Testis (tissue), 2 donors: ENCODE measurements at regions not wholly inside any gene's neighbourhood (a gene's known extent, or its start where the extent isn't known, plus 50 kb on each side); places are given as distances from the start of the nearest gene placed in this dataset.

Experiments used
- POLR2A ChIP-seq: fragments of 450-650 bp; IDR thresholded peaks from one replicate; pipeline ENCODE4 v1.6.1; 2017; ENCODE audit warnings: antibody characterized with exemption, mild to moderate bottlenecking, moderate library complexity
- TF ChIP-seq, protein P1 (sequence below), 3 experiments: fragments of 450-650 bp in 2 of 3; fragments of 200-600 bp in 1 of 3; sonication (generic) in 1 of 3; IDR thresholded peaks; one replicate each; pipeline ENCODE4 v1.5.1; 2016 to 2019; ENCODE audit warnings: antibody characterized with exemption in 3 of 3, mild to moderate bottlenecking in 2 of 3, moderate library complexity in 1 of 3

DNA sequence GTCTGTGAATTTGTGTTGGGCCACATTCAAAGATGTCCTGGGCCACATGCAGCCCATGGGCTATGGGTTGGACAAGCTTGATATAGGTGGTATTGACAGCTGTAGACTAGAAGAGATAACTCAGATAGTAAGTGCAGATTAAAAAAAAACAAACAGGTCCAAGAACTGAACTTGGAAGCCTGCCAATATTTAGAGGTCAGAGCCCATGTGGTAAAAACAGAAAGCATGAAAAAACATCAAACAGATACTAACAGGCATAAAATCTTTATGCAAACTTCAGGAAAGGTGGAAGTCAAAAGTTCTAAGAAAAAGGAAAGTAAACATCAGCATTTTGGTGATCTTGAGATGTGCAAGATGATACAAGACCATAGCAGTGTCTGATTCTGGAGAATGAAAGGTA lies 155.1 kb upstream of the NR4A3 start:
- TF ChIP-seq, protein P1, sequence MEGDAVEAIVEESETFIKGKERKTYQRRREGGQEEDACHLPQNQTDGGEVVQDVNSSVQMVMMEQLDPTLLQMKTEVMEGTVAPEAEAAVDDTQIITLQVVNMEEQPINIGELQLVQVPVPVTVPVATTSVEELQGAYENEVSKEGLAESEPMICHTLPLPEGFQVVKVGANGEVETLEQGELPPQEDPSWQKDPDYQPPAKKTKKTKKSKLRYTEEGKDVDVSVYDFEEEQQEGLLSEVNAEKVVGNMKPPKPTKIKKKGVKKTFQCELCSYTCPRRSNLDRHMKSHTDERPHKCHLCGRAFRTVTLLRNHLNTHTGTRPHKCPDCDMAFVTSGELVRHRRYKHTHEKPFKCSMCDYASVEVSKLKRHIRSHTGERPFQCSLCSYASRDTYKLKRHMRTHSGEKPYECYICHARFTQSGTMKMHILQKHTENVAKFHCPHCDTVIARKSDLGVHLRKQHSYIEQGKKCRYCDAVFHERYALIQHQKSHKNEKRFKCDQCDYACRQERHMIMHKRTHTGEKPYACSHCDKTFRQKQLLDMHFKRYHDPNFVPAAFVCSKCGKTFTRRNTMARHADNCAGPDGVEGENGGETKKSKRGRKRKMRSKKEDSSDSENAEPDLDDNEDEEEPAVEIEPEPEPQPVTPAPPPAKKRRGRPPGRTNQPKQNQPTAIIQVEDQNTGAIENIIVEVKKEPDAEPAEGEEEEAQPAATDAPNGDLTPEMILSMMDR (IDR thresholded peaks at IDR 0.05) = no peak
- no peak for TF ChIP-seq POLR2A
